ENCODE measurements at regions not wholly inside any gene's neighbourhood (a gene's known extent, or its start where the extent isn't known, plus 50 kb on each side); places are given as distances from the start of the nearest gene placed in this dataset.
A peak's percentile ranks its signal among the peaks of the same experiment; 100 is the strongest.
"Not testable (repeated sequence)": the region's sequence is repeated elsewhere in the genome, so short reads cannot be mapped to it uniquely, and the experiment has no call there.

DNA sequence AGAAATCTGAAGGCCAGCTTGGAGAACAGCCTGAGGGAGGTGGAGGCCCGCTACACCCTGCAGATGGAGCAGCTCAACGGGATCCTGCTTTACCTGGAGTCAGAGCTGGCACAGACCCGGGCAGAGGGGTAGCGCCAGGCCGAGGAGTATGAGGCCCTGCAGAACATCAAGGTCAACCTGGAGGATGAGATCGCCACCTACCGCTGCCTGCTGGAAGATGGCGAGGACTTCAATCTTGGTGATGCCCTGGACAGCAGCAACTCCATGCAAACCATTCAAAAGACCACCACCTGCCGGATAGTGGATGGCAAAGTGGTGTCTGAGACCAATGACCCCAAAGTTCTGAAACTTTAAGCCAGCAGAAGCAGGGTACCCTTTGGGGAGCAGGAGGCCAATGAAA, 318.4 kb downstream of the ZFHX3 start:
- H3K4me3 ChIP-seq; H3K36me3 ChIP-seq; intact Hi-C loops (cut with DNase I; ENCODE audit: low total_unique reads); H3K27me3 ChIP-seq (replicated peaks in 1 of 7); H3K27ac ChIP-seq; DNase-seq; H3K4me1 ChIP-seq: not testable (repeated sequence)
- H3K9me3 ChIP-seq = peaks cover 0 to 29% (median 14%) of the 10 kb centered on the region in 8 donors
- 90 to 98% (median 96%) methylated on average over 7 to 9 of the region's 9 CpGs for WGBS, 5 donors

DNA sequence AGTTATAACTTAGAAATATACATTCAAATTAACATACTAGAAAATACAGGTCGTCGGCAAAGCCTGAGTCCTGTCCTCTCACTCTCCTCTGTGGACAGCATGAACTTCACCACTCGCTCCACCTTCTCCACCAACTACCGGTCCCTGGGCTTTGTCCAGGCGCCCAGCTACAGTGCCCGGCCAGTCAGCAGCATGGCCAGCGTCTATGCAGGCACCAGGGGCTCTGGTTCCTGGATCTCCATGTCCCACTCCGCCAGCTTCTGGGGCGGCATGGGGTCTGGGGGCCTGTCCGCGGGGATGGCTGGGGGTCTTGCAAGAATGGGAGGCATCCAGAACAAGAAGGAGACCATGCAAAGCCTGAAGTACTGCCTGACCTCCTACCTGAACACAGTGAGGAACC, 319.4 kb downstream of the ZFHX3 start:
- intact Hi-C loops (cut with DNase I; ENCODE audit: low total_unique reads) = no loop called here
- H3K27me3 ChIP-seq (replicated peaks in 1 of 7) = no peaks in the 10 kb centered on the region
- DNase-seq = peak; percentile 56
- peaks cover 0 to 23% (median 9%) of the 10 kb centered on the region in 8 donors for H3K9me3 ChIP-seq
- H3K27ac ChIP-seq = no peak overlapping the region
- H3K4me3 ChIP-seq = no peak overlapping the region
- no peak for TF ChIP-seq POLR2A (IDR thresholded peaks at IDR 0.05)
- TF ChIP-seq, protein P1, sequence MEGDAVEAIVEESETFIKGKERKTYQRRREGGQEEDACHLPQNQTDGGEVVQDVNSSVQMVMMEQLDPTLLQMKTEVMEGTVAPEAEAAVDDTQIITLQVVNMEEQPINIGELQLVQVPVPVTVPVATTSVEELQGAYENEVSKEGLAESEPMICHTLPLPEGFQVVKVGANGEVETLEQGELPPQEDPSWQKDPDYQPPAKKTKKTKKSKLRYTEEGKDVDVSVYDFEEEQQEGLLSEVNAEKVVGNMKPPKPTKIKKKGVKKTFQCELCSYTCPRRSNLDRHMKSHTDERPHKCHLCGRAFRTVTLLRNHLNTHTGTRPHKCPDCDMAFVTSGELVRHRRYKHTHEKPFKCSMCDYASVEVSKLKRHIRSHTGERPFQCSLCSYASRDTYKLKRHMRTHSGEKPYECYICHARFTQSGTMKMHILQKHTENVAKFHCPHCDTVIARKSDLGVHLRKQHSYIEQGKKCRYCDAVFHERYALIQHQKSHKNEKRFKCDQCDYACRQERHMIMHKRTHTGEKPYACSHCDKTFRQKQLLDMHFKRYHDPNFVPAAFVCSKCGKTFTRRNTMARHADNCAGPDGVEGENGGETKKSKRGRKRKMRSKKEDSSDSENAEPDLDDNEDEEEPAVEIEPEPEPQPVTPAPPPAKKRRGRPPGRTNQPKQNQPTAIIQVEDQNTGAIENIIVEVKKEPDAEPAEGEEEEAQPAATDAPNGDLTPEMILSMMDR (IDR thresholded peaks at IDR 0.05 in 8 of 11, conservative IDR thresholded peaks at IDR 0.05 in 3 of 11) = no peak
- TF ChIP-seq POLR2AphosphoS5 (IDR thresholded peaks at IDR 0.05) = no peak
- no peaks in the 10 kb centered on the region for H3K4me1 ChIP-seq
- 96 to 98% (median 96%) methylated on average over 11 of the region's 11 CpGs for WGBS, 5 donors
- H3K36me3 ChIP-seq = no peaks in the 10 kb centered on the region

DNA sequence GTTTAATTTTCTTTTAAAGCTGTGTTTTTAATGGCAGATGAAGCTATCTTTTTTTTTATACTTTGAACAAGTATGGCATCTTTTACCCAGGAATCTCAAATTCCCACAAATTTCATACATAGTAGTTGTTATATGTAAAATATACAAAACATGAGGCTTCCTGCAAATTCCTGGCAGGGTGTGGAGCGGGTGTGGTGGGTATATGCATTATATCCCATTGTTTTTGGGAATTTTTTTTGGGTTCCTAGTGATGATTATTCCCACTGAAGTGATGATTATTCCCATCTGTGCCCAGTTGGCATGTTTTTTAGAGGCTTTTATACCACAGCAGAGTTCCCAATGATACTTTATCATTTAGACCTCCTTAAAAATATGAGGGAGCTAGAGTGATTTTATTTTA, 320.4 kb downstream of the ZFHX3 start:
- Histone ChIP-seq H3K27me3 (replicated peaks in 1 of 7) (no peaks in the 10 kb centered on the region), H3K9me3 (peaks cover 0 to 21% (median 9%) of the 10 kb centered on the region in 8 donors), H3K4me3 (no peak overlapping the region), H3K27ac (no peak overlapping the region), H3K36me3 (no peaks in the 10 kb centered on the region), H3K4me1 (no peaks in the 10 kb centered on the region)
- TF ChIP-seq, protein P1 (IDR thresholded peaks at IDR 0.05 in 8 of 11, conservative IDR thresholded peaks at IDR 0.05 in 3 of 11) = no peak
- TF ChIP-seq POLR2A (IDR thresholded peaks at IDR 0.05) = no peak
- TF ChIP-seq POLR2AphosphoS5 (IDR thresholded peaks at IDR 0.05) = no peak
- DNase-seq = no peak
- 93 to 100% (median 100%) methylated on average over 1 of the region's 1 CpG for WGBS, 5 donors
- intact Hi-C loops (cut with DNase I; ENCODE audit: low total_unique reads) = no loop called here

DNA sequence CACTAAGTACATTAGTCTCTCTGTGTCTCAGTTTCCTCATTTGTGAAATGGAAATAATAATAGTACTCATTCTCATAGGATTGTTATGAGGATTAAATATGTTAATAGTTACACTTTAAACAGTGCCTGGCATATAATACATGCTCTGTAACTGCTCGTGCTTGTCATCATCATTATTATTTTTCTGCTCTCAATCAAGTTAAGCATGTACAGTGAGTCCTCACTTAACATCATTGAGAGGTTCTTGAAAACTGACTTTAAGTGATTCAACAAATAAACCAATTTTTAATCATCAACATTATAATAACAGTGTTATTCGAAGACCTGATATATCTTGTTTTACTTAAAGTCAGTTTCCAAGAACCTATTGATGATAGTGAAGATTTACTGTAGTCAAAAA, 322.3 kb downstream of the ZFHX3 start:
- peaks cover 0 to 2% (median under 1%) of the 10 kb centered on the region in 8 donors for H3K9me3 ChIP-seq
- H3K27ac ChIP-seq = no peak overlapping the region
- no peaks in the 10 kb centered on the region for H3K27me3 ChIP-seq (replicated peaks in 1 of 7)
- TF ChIP-seq, protein P1 (IDR thresholded peaks at IDR 0.05 in 8 of 11, conservative IDR thresholded peaks at IDR 0.05 in 3 of 11) = no peak
- H3K4me3 ChIP-seq = no peak overlapping the region
- no peaks in the 10 kb centered on the region for H3K4me1 ChIP-seq
- intact Hi-C loops (cut with DNase I; ENCODE audit: low total_unique reads) = no loop called here
- DNase-seq = no peak
- WGBS, 5 donors = 74 to 91% (median 78%) methylated on average over 2 of the region's 2 CpGs
- H3K36me3 ChIP-seq = no peaks in the 10 kb centered on the region

DNA sequence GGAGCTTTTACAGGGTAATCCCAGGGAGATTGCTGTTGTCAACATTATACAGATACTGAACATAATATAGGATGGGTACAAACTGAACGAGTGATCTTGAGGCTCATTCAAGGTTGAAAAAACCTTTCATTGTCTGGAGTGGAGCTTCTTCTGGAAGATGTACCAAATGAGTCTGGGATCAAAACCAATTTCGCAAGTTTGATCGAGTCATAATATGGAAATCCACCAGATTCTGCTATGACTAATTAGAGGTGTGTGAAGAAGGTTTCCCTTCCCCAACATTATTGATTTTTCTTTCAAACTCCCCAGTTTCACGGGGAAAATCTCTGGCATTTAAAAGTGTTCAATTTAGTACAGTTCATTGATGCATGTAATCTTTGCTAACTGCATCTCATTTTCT, 324.1 kb downstream of the ZFHX3 start:
- Histone ChIP-seq H3K27me3 (replicated peaks in 1 of 7) (no peaks in the 10 kb centered on the region), H3K4me1 (no peaks in the 10 kb centered on the region), H3K4me3 (no peak overlapping the region), H3K27ac (no peak overlapping the region), H3K36me3 (no peaks in the 10 kb centered on the region), H3K9me3 (no peaks in the 10 kb centered on the region)
- TF ChIP-seq POLR2AphosphoS5 (IDR thresholded peaks at IDR 0.05) = no peak
- TF ChIP-seq POLR2A (IDR thresholded peaks at IDR 0.05) = no peak
- TF ChIP-seq, protein P1 (IDR thresholded peaks at IDR 0.05 in 8 of 11, conservative IDR thresholded peaks at IDR 0.05 in 3 of 11) = no peak
- DNase-seq = no peak
- intact Hi-C loops (cut with DNase I; ENCODE audit: low total_unique reads) = no loop called here
- 83 to 97% (median 90%) methylated on average over 4 of the region's 4 CpGs for WGBS, 5 donors
